Sigmoid colon (tissue), 4 donors: ENCODE measurements at regions not wholly inside any gene's neighbourhood (a gene's known extent, or its start where the extent isn't known, plus 50 kb on each side); places are given as distances from the start of the nearest gene placed in this dataset.

Experiments
- EP300 ChIP-seq, 4 donors: sonication (generic); formaldehyde crosslinking; IDR thresholded peaks; one replicate each; pipeline ENCODE4 v1.6.1; 2017; ENCODE audit warnings: antibody characterized with exemption in 4 of 4
- POLR2A ChIP-seq, 2 donors: fragments of 450-650 bp; IDR thresholded peaks; one replicate each; pipeline ENCODE4 v1.6.1; 2016; ENCODE audit warnings: antibody characterized with exemption in 2 of 2, mild to moderate bottlenecking in 2 of 2, moderate library complexity in 2 of 2
- POLR2AphosphoS5 ChIP-seq, 4 donors: sonication (generic); formaldehyde crosslinking; IDR thresholded peaks; one replicate each; pipeline ENCODE4 v1.6.1; 2017; ENCODE audit warnings: antibody characterized with exemption in 4 of 4
- TF ChIP-seq, protein P1 (sequence below), 4 experiments: fragments of 450-650 bp in 3 of 4; fragments of 200-600 bp in 1 of 4; IDR thresholded peaks; one replicate each; pipeline ENCODE4 v1.5.1; 2016 to 2019; ENCODE audit warnings: antibody characterized with exemption in 4 of 4, mild to moderate bottlenecking in 3 of 4, moderate library complexity in 2 of 4

DNA sequence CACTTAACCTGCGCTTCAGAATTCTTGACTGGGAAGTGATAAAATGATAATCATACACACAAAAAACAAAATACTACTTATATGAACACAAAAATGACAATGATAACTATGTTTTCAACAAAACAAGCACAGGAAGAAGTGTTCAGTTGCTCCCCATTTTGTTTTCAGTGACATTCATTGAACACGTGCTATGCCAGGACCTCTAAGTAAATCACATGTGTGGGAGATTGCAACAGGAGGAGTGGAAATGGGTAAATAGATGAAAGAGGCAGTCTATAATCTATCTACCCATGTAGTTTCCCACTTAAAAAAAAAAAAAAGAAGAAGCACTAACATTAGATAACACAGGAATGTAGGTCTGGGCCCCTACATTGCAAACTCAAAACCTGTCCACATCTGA is 183.5 kb upstream of the HNRNPA3 start:
- TF ChIP-seq, protein P1, sequence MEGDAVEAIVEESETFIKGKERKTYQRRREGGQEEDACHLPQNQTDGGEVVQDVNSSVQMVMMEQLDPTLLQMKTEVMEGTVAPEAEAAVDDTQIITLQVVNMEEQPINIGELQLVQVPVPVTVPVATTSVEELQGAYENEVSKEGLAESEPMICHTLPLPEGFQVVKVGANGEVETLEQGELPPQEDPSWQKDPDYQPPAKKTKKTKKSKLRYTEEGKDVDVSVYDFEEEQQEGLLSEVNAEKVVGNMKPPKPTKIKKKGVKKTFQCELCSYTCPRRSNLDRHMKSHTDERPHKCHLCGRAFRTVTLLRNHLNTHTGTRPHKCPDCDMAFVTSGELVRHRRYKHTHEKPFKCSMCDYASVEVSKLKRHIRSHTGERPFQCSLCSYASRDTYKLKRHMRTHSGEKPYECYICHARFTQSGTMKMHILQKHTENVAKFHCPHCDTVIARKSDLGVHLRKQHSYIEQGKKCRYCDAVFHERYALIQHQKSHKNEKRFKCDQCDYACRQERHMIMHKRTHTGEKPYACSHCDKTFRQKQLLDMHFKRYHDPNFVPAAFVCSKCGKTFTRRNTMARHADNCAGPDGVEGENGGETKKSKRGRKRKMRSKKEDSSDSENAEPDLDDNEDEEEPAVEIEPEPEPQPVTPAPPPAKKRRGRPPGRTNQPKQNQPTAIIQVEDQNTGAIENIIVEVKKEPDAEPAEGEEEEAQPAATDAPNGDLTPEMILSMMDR (IDR thresholded peaks at IDR 0.05), result no peak
- TF ChIP-seq POLR2AphosphoS5 (IDR thresholded peaks at IDR 0.05), result no peak
- no peak for TF ChIP-seq POLR2A (IDR thresholded peaks at IDR 0.05)
- no peak for TF ChIP-seq EP300 (IDR thresholded peaks at IDR 0.05)
